ENCODE measurements at regions not wholly inside any gene's neighbourhood (a gene's known extent, or its start where the extent isn't known, plus 50 kb on each side); places are given as distances from the start of the nearest gene placed in this dataset.

GRCh38 chr11:81224396-81224795 is 1509.3 kb downstream of the FAM181B start:
- TF ChIP-seq, protein P1, sequence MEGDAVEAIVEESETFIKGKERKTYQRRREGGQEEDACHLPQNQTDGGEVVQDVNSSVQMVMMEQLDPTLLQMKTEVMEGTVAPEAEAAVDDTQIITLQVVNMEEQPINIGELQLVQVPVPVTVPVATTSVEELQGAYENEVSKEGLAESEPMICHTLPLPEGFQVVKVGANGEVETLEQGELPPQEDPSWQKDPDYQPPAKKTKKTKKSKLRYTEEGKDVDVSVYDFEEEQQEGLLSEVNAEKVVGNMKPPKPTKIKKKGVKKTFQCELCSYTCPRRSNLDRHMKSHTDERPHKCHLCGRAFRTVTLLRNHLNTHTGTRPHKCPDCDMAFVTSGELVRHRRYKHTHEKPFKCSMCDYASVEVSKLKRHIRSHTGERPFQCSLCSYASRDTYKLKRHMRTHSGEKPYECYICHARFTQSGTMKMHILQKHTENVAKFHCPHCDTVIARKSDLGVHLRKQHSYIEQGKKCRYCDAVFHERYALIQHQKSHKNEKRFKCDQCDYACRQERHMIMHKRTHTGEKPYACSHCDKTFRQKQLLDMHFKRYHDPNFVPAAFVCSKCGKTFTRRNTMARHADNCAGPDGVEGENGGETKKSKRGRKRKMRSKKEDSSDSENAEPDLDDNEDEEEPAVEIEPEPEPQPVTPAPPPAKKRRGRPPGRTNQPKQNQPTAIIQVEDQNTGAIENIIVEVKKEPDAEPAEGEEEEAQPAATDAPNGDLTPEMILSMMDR (conservative IDR thresholded peaks at IDR 0.05 in 1 of 2, IDR thresholded peaks at IDR 0.05 in 1 of 2; ENCODE audit: extremely low read depth in 1 of 2, insufficient read depth in 1 of 2, low read depth in 1 of 2, low read length in 2 of 2), result no peak
- no peak for TF ChIP-seq EZH2 (IDR thresholded peaks at IDR 0.05; ENCODE audit: borderline replicate concordance, low read length)

All from mammary epithelial cell (primary cell).